Stimulated activated CD4-positive, alpha-beta T cell treated with anti-CD3 and anti-CD28 coated beads, Interleukin-1b, Interleukin-23, amount 100 ng/mL, for 24 hours (primary cell): ENCODE measurements at regions not wholly inside any gene's neighbourhood (a gene's known extent, or its start where the extent isn't known, plus 50 kb on each side); places are given as distances from the start of the nearest gene placed in this dataset.

Source experiments
- DNase-seq, 4 experiments: peaks; one replicate each; pipeline ENCODE4 v3.0.0-alpha.2; 2020; ENCODE audit warnings: low read depth in 4 of 4, low spot score in 1 of 4

- no peak for DNase-seq
Measured at GRCh38 chr13:103542648-103543047, 476.4 kb upstream of the SLC10A2 start.

GRCh38 chr13:103540382-103540765 lies 474.2 kb upstream of the SLC10A2 start:
- DNase-seq = no peak

DNA sequence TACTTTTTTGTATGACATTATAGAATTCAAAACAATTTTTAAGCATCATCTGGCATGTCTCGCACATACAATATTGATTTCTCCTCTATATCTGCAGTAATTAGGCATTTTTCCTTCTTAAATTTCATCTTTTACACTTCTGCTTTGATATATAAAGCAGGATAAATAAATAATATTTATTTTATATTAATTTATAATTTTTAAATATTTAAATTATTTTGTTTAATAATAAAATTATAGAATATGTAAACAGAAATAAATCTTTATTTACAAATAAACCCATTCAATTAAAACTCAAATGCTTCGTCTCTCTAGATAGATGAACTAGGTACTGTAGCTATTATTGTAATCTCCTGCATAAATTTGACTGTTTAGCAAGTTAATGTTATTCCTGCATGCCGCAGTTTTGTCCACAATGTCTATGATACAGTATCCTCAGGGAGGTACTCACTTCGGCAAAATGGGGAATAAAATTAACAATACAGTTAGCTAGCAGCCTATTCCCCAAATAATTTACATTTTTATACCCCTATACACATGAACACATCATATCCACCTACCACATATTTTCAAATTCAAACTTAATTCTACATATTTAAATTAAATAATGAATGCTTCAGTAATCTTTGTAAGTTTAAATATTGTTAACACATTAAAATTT lies 473.6 kb upstream of the SLC10A2 start:
- no peak for DNase-seq

DNA sequence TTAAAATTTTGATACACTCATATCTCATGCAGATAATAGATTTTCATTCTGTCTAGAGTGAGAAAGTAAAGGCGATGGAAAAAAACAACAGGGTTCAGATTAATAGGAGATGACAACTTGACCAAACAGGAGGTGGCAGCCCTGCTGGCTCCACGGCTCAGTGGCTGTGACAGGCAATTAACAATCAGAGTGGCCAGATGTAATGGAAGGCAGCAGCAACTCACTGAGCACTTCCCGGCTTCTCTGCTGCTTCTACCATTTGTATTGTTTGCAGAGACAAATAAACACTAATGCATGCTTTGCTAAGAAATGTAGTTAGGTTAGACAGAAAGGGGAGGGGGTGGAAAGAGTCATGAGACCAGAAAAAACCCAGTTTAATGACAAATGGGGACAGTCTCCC lies 473.0 kb upstream of the SLC10A2 start:
- no peak for DNase-seq

- DNase-seq = no peak
Measured at GRCh38 chr13:103537616-103538015, 471.4 kb upstream of the SLC10A2 start.

GRCh38 chr13:103531278-103531677 lies 465.1 kb upstream of the SLC10A2 start:
- no peak for DNase-seq

GRCh38 chr13:103528437-103528836 lies 462.2 kb upstream of the SLC10A2 start:
- no peak for DNase-seq

DNA sequence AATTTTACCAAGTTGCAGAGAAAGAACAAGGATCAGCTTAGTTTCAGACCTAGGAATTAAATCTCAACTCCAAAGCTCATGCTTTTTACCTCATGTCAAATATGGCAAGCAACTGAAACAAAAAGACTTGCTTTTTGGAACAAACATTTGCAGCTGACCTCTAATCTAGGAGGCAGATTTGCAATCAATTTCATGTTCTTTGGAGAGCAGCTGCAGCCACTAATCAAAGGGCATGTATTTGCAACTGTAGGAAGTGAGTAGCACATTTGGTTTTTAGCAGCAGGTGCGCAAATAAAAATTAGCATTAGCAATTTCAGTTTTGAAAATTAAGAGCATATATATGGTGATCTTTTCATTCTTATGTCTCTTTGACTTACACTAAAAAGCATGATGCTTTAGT lies 459.3 kb upstream of the SLC10A2 start:
- DNase-seq = no peak

- DNase-seq = no peak
Measured at GRCh38 chr13:103523858-103524257, 457.6 kb upstream of the SLC10A2 start.

DNA sequence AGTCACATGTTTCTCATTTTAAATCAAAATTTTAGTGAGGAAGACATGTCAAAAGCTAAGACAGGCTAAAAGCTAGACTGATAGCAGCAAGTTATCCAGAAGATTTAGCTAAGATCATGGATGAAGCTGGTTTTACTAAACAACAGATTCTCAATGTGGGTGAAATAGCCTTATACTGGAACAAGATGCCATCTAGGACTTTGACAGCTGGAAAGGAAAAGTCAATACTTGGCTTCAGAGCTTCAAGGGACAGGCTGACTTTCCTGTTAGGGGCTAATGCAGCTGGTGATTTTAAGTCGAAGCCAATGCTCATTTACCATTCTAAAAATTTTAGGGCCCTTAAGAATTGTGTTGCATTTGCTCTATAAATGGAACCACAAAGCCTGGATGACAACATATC lies 455.3 kb upstream of the SLC10A2 start:
- no peak for DNase-seq

DNA sequence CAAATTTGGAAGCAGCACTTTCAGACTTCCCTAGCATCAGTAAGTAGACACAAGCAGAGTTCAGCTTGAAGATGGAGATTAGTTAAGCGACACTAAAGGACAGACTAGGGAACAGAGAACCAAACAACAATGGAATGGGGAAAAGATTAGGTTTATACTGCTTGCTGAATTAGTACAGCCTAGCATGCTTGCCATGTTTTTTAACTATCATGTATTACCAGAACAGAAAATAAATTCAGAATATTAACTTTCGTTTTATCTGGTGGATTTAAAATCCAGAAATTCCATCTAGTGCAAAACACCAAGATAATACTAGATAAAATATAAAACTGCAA lies 451.5 kb upstream of the SLC10A2 start:
- DNase-seq = no peak

GRCh38 chr13:103517066-103517767 lies 451.0 kb upstream of the SLC10A2 start:
- DNase-seq = no peak

DNA sequence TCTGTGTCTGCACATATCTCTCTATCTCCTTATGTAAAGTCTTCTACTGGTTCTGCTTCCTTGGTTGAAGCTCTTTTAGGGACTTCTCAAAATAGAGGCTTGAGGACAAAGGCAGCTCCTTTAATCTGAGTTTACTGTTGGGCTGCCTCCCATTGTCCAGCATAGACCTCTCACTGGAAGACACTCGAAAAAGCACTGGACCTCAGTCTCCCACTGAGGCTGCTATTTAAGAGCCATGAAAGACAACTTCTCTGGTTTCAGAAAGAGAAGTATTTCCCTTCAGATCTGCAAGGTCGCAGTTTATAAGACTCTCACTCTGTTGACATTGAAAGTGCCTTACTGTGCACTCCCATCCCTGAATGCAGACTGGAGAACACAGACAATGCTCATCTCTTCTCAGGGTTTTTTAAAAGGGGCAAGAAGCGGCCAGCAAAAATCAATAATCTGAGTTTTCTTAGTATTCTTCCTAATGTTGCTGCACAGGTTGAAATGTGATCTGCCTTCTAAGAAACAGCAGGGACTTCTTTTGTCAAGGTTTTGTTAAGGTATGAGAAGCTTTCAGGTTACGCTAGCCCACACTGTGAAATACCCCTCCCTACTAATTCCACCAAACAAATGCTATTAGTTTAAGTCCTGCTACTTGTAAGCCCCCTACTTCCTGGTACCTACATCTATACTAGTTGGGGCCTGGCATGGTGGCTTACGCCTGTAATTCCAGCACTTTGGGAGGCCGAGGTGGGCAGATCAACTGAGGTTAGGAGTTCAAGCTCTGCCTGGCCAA lies 450.0 kb upstream of the SLC10A2 start:
- DNase-seq = no peak

DNA sequence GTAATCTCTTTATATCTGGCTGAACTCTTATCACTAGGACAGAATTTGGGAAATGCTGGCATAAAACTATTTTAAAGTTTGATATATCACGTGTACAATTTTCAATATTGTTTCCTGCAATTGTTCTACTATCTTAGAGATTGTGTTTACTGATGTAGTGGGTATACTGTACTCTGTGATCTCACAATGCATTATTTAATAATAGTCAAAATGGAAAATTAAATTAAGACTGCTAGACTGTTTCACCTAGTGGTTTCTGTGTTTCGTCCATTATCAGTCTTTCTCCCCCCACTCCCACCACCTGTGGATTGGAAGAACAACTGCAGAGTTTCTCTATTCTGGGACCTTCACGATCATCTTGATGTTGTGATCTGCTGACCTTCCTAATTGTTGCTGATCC lies 449.2 kb upstream of the SLC10A2 start:
- no peak for DNase-seq

DNA sequence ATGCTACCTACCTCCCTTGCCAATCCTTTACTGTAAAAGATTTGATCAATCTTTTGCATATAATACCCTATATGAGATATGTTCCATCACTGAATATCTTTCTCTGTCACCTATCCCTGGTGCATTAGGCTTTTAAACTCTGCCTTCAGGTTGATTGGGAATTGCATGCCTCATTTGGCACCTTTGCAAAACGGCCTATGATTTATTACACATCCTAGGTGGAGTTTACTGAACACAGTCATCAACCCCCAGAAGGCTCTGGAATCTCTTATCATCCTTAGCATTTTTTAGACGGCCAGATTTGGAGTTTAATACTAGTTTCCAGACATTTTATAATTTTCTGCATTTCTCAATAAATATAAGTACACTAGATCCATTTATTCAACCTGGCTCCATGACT lies 448.4 kb upstream of the SLC10A2 start:
- DNase-seq = no peak

DNA sequence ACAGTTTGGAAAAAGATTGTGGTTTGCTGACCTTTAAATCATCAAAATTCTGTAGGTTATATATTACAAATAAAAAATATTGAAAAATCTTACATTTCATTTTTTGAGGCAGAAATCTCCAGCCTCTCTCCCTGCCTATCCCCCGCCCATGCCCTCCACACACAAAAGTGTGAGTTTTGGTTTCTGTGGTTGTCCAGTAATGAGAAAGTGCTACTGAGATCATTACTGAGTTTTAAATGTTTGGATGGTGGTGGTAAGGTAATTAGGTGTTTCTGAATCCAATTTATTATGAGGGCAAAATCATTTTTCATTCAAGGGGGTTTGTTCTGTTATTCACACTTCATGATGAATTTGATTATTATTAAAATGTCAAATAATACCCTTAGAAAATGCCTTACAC lies 448.0 kb upstream of the SLC10A2 start:
- DNase-seq = no peak

- DNase-seq = no peak
Measured at GRCh38 chr13:103510007-103510535, 443.9 kb upstream of the SLC10A2 start.

DNA sequence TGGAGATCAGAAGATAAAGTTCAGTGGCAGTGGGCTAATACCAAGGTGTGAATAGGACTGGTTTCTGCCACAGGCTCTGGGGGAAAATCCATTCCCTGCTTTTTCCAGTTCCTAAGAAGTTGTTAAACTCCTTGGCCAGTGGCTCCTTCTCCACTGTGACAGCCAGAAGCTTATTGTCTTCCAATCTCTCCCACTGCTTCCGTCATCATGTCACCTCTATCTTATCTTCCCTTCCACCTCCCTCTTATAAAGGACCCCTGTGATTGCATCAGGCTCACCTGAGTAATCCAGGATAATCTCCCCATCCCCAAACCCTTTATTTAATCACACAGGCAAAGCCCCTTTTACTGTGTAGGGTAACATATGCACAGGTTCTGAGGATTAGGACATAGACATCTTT lies 431.2 kb upstream of the SLC10A2 start:
- DNase-seq = no peak

DNA sequence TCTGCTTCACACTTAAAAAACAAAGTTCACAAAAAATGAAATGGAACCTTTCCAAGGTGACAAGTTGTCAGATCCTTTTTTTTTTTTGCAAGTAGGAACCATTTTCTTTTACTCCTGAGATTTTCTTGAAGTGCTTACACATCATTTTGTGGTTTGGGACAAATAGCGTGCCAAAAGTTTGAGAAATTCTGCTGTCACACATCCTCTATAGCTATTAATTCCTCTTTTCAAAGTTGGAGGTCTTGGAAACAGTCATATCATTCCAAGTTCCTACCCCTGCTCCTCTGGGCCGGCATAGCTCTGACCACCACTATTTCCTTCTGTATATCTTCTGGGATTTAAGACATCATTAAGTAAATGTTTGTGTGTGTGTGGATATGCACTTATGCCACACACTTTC lies 421.6 kb upstream of the SLC10A2 start:
- no peak for DNase-seq

DNA sequence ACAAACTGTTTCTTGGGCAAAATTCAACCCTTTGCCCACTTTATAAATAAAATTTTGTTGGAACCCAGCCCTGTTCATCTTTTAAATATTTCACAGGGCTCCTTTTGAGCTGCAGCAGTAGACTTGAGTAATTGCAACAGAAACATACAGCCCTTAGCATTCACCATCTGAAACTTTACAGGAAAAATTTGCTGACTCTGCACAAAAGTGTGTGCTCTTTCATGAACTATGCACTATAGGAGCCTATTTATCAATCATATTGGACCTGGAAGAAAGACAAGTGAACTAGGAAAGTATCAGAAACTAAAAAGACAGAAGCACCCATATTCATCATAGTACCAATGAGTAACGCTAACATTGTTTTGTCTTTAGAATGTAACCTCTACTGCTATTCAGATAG lies 406.9 kb upstream of the SLC10A2 start:
- no peak for DNase-seq

DNA sequence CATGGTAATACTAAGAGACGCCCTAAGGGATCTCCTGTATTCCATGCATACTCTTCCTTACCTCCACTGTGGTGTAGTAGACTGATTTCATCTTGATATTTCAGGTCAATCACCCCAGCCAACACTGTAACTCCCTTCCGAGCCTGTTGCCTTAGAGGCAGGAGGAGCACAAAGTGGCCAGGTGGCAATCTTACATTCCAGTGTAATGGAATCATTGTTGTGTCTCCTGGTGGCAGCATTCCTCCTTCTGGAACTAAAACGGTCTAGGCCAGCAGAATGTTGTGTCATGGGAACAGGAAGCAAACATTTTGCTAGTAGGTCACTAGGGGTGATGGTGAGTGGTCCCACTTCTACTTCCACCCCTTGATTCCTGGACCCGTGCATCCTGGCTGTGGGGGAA lies 405.7 kb upstream of the SLC10A2 start:
- DNase-seq = no peak

- no peak for DNase-seq
Measured at GRCh38 chr13:103469771-103470170, 403.6 kb upstream of the SLC10A2 start.
